Tibial artery (tissue), 4 donors: ENCODE measurements at regions not wholly inside any gene's neighbourhood (a gene's known extent, or its start where the extent isn't known, plus 50 kb on each side); places are given as distances from the start of the nearest gene placed in this dataset.

Experiments used
- DNase-seq, 2 donors: peaks; one replicate each; pipeline ENCODE4 v3.0.0-alpha.2; 2019
- H3K27ac ChIP-seq, 2 donors: fragments of 200-600 bp; sonication (generic) in 1 of 2; 1 replicate in 1 of 2; 2 replicates in 1 of 2; pipeline ENCODE4 v1.5.1; 2018 to 2019; ENCODE audit warnings: mild to moderate bottlenecking in 1 of 2
- H3K27me3 ChIP-seq, 2 donors: fragments of 200-600 bp; sonication (generic) in 1 of 2; one replicate each; pipeline versions ENCODE4 v1.5.1 to v1.6.0; 2016 to 2019
- H3K36me3 ChIP-seq, 3 donors: fragments of 200-600 bp; sonication (generic) in 2 of 3; one replicate each; pipeline ENCODE4 v1.5.1; 2016 to 2019; ENCODE audit warnings: mild to moderate bottlenecking in 2 of 3
- H3K4me1 ChIP-seq, 4 donors: fragments of 200-600 bp; sonication (generic) in 2 of 4; 1 replicate in 3 of 4; 2 replicates in 1 of 4; pipeline ENCODE4 v1.5.1; 2016 to 2019
- H3K4me3 ChIP-seq, 2 donors: fragments of 200-600 bp; sonication (generic) in 1 of 2; 1 replicate in 1 of 2; 2 replicates in 1 of 2; pipeline ENCODE4 v1.5.1; 2018 to 2019; ENCODE audit warnings: mild to moderate bottlenecking in 2 of 2
- H3K9me3 ChIP-seq, 3 donors: fragments of 200-600 bp; sonication (generic) in 1 of 3; one replicate each; pipeline ENCODE4 v1.5.1; 2016 to 2019
- intact Hi-C: fragments of 100-400 bp; cut with DNase I; formaldehyde crosslinking; loops from one replicate; pipeline ENCODE4 v1.15.0; 2023; ENCODE audit warnings: low total_unique reads
- TF ChIP-seq, protein P1 (sequence below), 2 experiments: fragments of 200-600 bp in 1 of 2; fragments of 450-650 bp in 1 of 2; IDR thresholded peaks; one replicate each; pipeline ENCODE4 v1.5.1; 2017 to 2019; ENCODE audit warnings: antibody characterized with exemption in 2 of 2, mild to moderate bottlenecking in 1 of 2, moderate library complexity in 1 of 2

GRCh38 chr4:178185517-178185916 is 743.3 kb upstream of the AGA start:
- TF ChIP-seq, protein P1, sequence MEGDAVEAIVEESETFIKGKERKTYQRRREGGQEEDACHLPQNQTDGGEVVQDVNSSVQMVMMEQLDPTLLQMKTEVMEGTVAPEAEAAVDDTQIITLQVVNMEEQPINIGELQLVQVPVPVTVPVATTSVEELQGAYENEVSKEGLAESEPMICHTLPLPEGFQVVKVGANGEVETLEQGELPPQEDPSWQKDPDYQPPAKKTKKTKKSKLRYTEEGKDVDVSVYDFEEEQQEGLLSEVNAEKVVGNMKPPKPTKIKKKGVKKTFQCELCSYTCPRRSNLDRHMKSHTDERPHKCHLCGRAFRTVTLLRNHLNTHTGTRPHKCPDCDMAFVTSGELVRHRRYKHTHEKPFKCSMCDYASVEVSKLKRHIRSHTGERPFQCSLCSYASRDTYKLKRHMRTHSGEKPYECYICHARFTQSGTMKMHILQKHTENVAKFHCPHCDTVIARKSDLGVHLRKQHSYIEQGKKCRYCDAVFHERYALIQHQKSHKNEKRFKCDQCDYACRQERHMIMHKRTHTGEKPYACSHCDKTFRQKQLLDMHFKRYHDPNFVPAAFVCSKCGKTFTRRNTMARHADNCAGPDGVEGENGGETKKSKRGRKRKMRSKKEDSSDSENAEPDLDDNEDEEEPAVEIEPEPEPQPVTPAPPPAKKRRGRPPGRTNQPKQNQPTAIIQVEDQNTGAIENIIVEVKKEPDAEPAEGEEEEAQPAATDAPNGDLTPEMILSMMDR (IDR thresholded peaks at IDR 0.05) = no peak
- Histone ChIP-seq H3K27ac (no peak overlapping the region), H3K27me3 (no peaks in the 10 kb centered on the region), H3K9me3 (no peaks in the 10 kb centered on the region), H3K4me1 (no peaks in the 10 kb centered on the region), H3K4me3 (no peak overlapping the region), H3K36me3 (no peaks in the 10 kb centered on the region)
- intact Hi-C loops = no loop called here
- no peak for DNase-seq

DNA sequence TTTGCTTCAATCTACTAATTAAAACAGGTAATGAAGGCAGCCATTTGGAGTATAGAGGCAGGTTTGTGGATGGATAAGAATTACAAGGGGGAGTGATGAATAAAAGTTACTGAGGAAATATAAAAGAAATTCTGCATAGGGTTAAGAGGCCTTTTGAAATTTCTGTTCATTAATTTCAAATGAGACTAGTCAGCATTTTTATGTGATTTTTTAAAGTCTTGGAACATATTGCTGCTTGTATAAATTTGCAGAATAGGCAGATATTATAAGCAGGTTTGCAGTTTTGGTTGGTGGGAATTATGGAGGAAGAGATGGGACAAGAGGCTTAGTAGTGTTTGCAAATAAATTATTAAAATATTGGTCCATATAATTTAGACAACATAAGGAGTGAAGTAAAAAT is 750.4 kb upstream of the AGA start:
- intact Hi-C loops = no loop called here
- TF ChIP-seq, protein P1 (IDR thresholded peaks at IDR 0.05) = no peak
- no peaks in the 10 kb centered on the region for H3K9me3 ChIP-seq
- no peak overlapping the region for H3K4me3 ChIP-seq
- H3K4me1 ChIP-seq = no peaks in the 10 kb centered on the region
- H3K36me3 ChIP-seq = no peaks in the 10 kb centered on the region
- H3K27ac ChIP-seq = no peak overlapping the region
- no peak for DNase-seq
- no peaks in the 10 kb centered on the region for H3K27me3 ChIP-seq

GRCh38 chr4:178196751-178197374 is 754.6 kb upstream of the AGA start:
- intact Hi-C loops = no loop called here
- Histone ChIP-seq H3K4me3 (no peak overlapping the region), H3K27me3 (no peaks in the 10 kb centered on the region), H3K9me3 (no peaks in the 10 kb centered on the region), H3K4me1 (peaks cover 0 to 8% (median 0%) of the 10 kb centered on the region in 4 donors), H3K27ac (no peak overlapping the region), H3K36me3 (no peaks in the 10 kb centered on the region)
- DNase-seq = no peak
- TF ChIP-seq, protein P1 (IDR thresholded peaks at IDR 0.05) = no peak

- intact Hi-C loops = no loop called here
- no peak for DNase-seq
- H3K9me3 ChIP-seq = no peaks in the 10 kb centered on the region
- H3K27ac ChIP-seq = no peak overlapping the region
- H3K36me3 ChIP-seq = no peaks in the 10 kb centered on the region
- no peaks in the 10 kb centered on the region for H3K27me3 ChIP-seq
- TF ChIP-seq, protein P1 (IDR thresholded peaks at IDR 0.05) = no peak
- H3K4me1 ChIP-seq = peaks cover 0 to 8% (median 0%) of the 10 kb centered on the region in 4 donors
- no peak overlapping the region for H3K4me3 ChIP-seq
Measured at GRCh38 chr4:178198691-178199090, 756.5 kb upstream of the AGA start.

DNA sequence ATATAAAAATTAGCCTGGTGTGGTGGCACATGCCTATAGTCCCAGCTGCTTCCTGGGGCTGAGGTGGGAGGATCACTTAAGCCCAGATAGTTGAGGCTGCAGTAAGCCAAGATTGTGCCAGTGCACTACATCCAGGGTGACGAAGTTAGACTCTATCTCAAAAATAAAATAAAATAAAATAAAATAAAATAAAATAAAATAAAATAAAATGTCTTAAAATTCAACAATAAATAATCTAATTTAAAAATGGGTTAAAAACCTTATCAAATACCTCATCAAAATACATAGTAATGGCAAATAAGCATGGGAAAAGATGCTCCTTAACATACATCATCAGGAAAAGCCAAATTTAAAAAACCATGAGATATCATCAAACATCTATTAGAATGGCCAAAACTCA is 760.2 kb upstream of the AGA start:
- no peak overlapping the region for H3K4me3 ChIP-seq
- DNase-seq = no peak
- TF ChIP-seq, protein P1 (IDR thresholded peaks at IDR 0.05) = no peak
- H3K36me3 ChIP-seq = no peaks in the 10 kb centered on the region
- intact Hi-C loops = no loop called here
- peaks cover 0 to 8% (median 0%) of the 10 kb centered on the region in 4 donors for H3K4me1 ChIP-seq
- no peaks in the 10 kb centered on the region for H3K27me3 ChIP-seq
- H3K9me3 ChIP-seq = no peaks in the 10 kb centered on the region
- no peak overlapping the region for H3K27ac ChIP-seq

DNA sequence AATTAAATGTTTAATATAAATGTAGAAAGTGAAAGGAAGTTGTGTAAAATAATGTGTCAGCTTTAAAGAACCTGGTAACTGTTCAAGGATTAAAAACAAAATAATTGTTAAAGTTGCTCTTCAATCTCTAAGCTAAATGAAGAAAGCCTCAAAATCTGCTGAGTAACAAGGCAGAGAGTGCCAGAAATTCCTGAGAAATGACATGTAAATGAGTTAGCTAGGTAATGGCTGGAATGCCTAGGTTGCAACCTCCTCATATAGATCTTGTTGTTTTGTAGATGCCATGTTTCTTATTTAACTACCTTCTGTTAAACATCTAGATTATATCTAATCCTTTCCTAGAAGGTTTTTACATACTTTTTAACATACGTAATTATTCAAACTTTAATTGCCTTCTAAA is 763.6 kb upstream of the AGA start:
- no peaks in the 10 kb centered on the region for H3K36me3 ChIP-seq
- DNase-seq = no peak
- H3K4me3 ChIP-seq = no peak overlapping the region
- H3K9me3 ChIP-seq = no peaks in the 10 kb centered on the region
- H3K4me1 ChIP-seq = no peaks in the 10 kb centered on the region
- H3K27me3 ChIP-seq = no peaks in the 10 kb centered on the region
- no peak overlapping the region for H3K27ac ChIP-seq
- intact Hi-C loops = no loop called here
- TF ChIP-seq, protein P1 (IDR thresholded peaks at IDR 0.05) = no peak
